HG03442 (cell line): ENCODE measurements at regions not wholly inside any gene's neighbourhood (a gene's known extent, or its start where the extent isn't known, plus 50 kb on each side); places are given as distances from the start of the nearest gene placed in this dataset.

Experiments
- ATAC-seq: cut with Tn5 transposase; IDR thresholded peaks from one replicate; pipeline ENCODE4 v1.9.1; 2021; ENCODE audit warnings: mild to moderate bottlenecking, moderate library complexity; ENCODE audit not compliant: unreplicated experiment

DNA sequence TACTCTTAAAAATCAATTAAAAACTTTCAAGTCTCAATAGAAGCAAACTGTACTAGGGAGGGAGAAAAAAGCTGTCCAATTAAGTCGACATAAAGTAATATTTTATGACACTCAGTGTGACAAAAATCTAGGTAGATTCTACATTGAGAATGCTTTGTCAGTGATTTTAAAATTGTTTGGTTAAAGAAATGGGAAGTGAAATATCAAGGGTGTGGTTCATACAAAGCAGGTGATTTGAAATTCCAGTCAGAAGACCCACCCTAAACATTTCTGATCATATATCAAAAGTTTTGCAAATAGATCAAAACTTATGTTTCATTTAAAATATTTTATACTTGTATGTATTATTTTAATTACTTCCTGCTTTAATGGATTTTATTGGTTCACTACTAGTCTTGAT, 338.9 kb upstream of the DCC start:
- no peak for ATAC-seq

DNA sequence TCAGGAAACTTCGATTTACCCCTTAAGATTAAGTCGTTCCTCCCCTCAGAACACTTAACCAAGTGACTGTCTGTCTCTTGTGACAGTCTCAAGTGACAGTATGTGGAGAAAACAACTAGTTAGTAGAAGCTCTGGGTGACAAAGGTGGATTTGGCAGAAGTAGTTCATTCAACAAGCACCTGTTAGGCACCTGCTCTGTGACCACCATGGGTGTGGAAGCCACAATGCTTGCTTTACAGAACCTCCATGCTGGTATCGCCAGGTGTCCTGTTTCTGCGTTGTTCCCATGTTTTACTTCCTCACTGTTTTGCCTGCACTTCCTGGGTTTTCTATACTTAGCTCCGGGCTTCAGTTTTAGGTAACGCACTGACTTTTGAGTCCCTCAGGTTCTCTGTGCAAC, 337.4 kb upstream of the DCC start:
- ATAC-seq, result no peak

DNA sequence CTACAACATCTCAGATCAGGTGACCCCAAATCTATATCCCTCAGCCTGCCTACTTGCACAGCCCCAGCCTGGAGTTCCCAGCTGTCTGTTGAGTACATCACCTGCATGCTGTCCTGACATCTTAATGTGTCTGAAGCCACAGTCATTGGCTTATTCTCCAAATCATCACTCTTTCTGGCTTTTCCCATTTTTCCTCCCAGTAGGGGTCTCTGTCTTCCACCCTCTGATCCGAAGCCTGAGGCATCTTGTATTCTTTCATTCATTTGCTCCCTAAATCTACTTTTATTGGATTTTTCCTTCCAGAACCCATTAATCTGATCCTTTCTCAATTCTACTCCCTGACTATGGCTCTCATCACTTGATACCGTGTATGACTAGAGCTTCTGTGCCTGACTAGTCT, 332.9 kb upstream of the DCC start:
- no peak for ATAC-seq

DNA sequence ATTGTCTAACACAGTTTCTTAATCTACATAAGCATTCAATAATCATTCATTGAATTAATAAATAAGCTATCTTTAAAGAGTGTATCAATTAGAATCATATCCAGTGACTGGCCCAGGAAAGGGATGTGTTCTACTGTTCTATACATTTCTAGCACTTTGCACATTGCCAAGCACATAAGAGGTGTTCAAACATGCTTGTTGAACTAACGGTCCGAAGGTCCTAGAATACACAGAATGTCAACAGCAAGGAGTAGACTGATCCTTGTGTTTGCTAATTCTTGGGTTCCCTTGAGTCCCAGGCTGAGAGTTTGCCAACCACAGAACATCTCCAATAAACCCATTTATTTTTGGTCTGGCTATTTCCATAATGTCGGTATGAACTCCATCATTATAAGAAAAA, 331.7 kb upstream of the DCC start:
- no peak for ATAC-seq

DNA sequence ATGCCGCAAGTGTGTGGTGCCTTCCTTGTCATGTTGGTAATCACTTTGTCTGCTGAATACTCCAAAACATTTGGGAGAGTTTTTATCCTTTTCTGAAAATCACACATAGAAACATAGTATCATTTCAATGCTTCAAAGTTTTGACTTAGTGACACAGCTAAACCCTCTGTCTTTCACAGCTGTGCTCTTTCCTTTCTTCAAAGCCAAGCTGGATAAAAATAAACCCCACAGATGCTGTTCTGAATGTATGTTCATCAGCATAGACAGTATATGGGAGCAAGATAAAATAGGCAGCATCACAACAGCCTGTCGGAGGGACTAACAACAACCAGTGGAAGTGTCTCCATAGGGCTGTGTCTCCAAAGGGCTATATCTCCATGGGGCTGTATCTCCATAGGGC, 331.3 kb upstream of the DCC start:
- no peak for ATAC-seq

DNA sequence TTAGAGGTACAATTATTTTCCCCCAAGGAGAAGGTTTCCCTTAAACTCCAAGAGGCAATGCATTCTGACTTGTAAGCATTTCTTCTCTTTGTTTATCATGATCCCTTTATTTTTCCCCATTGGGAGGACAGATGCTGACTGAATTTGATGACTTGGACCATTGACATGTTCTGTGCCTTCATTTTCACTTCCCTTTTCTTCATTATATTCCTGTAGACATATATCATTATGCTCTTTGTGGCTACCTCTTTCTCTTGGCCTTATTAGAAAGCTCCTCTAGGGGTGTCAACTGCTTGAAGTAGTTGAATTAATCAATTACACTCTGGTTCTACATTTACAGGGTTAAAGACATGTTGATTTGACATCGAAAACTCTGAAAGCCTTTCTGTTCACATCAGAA, 330.0 kb upstream of the DCC start:
- ATAC-seq, result no peak

DNA sequence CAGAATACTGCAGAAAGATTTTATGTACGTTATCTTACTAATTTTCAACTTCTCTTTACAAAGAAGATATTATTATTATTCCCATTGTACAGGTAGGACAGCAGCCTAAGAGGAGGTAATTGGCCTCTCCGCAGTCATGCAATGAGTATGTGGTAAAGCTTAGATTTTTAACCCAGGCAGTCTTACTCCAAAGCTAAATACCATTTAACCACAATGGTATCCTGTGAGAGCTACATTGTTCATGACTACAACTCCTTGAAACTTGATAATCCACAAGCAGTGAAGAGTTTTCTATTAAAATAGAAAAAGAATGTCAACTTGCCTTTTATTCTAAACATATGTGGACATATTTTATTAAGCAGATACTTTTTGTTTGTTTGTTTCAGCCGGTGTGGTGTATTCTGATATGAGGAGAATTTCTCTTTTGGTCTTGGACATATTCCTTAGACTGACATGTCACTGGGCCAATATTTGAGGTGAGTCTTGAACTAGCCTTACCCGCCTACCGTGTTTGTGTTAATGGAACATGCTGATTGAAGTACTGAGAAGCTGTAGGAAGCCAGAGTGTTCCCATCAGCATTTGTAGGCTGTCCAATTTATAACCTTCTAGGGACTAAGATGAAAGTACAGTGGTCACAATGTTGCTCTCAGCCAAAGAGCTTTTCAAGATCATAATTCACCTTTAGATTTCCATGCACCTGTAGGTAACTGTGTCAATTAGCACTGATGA, 293.9 kb upstream of the DCC start:
- ATAC-seq, result no peak

DNA sequence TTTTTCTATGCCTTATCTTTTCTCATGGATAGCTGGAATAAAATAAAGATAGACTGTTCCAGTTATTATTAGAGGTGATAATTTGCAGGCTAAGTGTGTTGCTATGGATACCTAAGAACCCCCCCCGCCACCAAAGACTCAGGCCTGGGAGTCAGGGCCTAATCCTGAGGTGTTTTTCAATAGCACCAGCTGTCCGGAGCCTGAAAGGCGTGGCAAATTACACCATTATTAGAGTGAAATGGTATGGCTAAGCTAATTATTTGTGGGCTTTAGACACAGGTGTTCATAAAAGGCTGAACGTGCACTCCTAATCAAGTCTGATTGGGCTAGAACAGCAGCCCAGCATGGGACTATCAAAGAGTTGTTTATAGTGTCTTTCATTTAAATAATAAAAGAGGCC, 293.2 kb upstream of the DCC start:
- ATAC-seq, result no peak

DNA sequence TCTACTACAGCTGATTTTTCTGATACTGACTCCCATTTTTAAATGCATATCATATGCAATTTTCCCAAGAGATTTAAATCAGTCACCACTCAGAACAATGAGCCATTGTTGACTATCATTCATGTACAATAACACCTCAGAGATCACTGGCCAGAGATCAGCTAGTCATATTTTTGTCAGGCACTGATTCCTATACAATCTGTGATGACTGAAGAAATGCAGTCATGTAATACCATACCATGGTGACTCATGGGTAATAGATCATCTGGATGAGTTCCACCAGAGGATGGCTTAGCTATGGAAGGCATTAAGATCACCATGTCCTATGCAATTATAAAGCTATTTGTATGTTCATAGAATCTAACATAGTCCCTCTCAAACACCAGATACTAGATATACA, 285.7 kb upstream of the DCC start:
- no peak for ATAC-seq

DNA sequence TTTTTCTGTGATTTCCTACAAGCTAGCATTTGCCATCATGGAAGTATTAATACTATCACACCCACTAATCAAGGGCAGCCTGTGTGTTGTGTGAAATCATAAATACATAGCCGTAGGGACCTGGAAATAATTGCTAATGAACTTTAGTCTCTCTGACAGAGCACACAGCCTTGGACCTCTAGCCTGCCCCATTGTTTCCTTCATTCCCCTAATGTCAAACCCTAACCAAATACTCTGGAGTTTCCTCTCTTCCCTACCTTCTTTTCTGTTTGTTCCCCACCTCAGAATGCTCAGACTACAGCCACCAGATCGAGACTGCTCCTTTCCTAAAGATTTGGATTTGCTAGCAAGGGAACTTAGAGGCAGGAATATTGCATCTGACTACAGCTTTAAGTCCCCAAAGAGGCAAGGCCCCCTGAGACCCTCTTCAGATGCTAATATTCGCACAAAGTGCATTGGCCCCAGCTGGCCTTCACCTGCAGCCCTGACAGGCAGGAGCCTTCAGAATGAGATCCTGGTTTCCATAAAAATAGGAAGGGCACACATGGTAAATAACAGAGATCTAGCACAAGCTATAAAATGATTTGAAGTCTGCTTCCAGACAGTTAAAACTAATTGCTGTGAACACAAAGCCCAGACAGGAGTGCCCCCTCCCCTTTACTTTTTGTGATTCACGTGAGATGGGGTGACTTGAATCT, 279.2 kb upstream of the DCC start:
- no peak for ATAC-seq

DNA sequence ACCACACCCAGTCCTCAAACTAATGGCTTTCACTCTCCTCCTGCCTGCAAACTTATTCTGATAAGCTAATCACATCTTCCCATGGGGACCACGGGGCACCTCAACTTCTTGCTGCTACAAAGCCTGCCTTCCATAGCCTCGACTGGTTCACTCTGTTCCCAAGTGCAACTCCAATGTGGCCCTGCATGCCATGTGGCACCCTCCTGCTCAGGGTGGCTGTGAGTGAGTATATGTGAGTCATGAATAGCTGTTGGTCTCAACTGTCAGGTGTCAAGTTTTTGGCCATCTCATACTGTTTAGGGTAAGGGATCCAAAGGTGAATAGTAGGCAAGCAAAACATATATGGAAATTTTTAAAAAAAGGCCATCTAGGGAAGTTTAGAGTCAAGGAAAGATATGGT, 276.1 kb upstream of the DCC start:
- ATAC-seq, result no peak

DNA sequence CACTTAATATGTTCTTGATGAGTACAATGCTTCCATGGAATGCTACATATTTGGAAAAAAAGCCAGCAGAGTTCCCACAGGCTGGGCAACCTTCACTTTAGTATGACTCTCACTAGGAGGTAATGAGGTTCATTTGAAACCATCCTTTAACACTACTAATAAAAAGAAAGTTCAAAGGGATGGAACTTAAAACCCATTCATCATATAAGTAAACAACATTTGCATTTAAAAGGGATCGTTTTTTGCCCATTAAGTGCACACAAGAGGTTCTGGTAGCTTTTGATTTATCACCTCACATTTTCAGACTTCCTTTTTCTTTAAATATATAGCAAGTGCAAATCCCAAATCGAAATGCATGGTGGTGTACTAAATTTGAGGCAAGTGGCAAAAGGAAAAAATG, 270.8 kb upstream of the DCC start:
- ATAC-seq, result no peak

DNA sequence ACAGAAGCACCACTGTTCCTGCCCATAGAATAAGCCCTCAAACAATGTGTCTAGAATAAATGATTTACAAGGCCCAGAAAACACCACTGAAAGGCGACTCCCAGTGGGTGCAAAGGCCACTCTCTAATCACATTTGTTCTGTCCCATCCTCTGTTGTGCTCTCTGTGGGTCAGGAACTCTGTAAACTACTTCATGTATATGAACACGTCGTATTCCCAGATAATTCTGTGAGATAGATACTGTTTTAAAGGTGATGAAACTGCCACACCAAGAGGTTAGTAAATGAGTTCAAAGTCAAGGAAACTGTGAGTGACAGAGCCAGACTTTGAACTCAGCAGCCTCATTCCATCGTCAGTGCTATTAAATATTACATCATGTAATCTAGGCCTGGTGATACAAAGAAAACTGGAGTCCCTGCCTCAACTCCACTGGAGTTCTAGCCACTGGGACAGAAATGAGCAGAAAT, 269.7 kb upstream of the DCC start:
- ATAC-seq, result no peak

DNA sequence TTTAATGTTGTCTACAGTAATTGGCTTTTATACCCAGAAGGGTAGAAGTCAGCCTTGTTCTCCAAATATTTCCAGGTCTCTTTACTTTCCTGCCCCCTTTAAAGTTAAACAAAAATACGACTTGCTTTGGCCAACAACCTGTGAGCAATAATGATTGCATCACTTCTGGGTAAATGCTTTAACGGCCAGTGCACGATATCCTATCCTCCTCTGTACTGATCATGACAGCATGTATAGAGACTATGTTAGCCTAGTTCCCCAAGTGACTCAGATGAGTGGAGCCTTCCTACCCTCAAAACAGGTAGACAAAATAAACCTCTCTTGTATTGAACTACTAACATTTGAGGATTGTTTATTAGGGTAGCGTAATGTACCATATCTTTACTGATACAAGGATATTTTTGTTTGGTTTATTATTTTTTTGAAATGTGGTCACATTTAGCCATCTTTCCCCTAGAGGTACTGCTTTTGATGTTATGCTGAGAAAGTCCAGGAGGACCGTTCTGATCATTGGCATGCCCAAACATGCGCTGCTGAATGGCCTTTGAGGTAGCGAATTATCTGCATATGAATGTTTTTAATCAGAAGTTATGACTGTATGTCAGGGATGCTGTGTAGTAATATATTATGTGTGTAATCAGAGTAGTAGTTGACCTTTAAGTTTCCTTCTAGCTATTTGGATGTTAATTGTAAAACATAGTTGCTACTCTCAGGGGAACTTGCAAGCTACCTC, 262.6 kb upstream of the DCC start:
- ATAC-seq, result no peak

DNA sequence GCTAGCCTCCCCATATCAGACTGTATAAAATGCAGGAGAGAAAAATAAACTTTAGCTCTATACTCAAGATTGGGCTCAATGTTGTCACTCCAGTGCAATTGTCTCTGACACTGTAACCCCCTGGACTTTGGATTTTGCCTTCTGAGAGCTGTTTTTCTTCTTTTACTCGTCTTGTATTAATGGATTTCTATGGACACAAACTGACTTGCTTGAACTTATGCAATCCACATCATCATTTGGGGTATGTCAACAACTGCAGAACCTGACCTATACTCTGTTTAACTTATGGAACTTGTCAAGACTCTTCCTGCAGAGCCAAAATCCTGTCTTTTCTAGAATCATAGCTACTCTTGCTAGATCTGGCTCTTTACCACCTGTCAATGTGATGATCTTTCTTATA, 257.8 kb upstream of the DCC start:
- no peak for ATAC-seq

DNA sequence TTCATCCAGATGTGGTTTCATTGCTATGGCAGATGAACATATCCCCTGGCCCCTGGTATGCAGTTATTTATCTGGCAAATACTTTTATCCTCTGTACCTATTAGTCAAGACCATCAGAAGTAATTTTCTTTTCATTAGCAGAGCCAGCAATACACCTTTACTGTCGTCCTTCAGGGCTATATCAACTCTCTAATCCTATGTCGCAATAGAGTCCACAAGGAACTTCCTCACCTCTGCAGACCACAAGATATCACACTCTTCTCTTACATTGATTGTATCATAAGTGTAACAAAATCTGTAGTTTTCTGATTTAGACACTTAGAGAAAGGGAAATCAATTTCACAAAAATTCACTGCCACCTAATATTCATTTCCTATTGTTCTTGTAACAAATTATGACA, 252.9 kb upstream of the DCC start:
- no peak for ATAC-seq

DNA sequence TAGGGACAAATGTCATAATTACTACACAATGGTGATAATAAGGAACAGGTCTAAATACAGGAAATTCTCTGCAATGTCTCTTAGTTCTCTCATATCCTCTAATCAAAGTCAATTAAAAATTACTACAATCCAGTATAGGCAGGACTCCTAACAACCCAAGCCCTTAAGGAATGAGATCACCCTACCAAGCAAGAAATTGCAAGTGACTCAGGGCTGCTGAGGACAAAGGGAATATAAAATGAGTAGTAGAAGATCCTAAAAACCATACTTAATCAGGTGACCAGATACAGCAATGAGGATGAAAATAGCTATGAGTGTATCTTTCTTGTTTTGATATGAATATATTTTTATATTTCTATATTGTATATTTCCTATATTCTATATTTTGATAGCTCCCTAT, 250.0 kb upstream of the DCC start:
- no peak for ATAC-seq

DNA sequence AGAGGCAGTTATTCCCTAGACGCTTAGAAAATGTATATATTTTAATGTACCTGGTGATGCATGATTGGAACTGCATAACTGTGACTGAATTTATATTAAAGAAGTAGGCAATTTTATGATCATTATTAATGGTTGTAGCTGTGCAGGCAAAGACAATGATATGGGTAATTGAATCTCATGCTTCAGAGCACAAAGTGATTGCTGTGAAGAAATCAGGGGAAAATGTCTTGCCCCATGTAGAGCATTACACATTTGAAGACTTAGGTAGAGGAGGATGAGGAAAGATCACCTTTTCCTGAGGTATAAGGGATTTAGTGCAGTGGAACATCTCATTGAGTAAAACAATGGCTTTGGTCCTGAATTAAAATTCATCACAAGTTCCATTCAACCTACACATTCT, 246.8 kb upstream of the DCC start:
- ATAC-seq, result no peak

DNA sequence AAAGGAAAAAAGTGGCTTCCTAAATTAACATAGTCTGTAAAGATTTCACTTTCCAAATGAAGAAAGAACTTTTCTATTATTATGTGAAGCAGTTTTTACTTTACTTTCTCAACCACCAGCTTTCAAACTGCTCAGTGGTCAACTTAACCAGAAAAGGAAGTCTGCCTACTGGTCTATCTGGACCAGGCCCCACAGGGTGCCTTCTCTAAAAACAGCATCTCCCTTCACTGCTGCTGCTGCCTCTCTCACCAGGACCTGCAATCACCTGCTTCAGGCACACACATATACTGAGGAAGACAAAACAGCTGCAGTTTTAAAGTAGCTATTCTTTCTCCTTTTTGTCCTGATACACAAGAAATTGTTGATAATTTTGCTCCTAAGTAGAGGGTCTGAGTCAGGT, 221.3 kb upstream of the DCC start:
- no peak for ATAC-seq

DNA sequence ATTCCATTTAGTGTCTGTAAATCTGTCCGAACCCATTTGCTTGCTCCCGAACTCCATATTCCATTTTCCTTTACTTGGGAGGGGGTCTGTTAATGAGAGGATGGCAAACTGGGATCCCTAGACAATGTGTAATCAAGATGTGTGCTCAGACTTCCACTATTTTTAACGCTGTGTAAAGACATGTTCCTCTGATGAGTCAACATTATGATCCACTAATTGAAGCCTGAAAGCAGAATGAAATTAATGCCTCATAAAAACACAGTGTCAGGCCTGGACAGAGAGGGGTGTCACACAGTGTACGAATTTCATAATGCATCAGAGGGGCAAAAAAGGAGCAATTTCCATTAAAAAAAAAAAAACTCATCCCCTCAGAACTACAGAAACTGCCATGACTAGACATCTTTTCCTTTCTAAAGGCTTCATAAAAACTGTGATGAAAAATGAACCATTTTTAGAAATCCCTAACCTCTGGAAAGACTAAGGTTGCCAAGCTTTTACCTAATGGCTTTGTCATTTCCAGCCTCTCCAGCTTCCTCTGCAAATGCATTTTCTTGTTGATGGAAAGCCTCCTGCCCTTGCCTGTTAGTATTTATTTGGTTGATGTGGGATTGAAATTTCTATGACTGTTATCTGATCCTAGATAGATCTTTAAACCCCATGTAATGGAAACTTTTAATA, 209.2 kb upstream of the DCC start:
- ATAC-seq, result no peak

DNA sequence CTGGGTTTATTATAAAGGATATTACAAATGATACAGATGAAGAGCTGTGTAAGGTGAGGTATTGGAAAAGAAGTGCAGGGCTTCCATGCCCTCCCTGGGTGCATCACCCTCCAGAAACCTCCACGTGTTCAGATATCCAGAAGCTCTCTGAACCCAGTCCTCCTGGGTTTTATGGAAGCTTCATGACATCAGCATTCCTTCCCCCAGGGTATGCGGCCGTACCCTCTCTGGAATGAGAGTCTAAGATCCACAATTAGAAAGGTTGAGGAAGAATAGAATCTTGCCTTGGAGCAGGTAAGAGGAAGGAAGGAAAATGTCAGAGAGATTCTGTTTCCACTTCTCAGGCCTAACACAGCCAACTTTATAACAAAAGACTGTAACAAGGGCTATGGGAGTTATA, 208.2 kb upstream of the DCC start:
- ATAC-seq, result no peak

DNA sequence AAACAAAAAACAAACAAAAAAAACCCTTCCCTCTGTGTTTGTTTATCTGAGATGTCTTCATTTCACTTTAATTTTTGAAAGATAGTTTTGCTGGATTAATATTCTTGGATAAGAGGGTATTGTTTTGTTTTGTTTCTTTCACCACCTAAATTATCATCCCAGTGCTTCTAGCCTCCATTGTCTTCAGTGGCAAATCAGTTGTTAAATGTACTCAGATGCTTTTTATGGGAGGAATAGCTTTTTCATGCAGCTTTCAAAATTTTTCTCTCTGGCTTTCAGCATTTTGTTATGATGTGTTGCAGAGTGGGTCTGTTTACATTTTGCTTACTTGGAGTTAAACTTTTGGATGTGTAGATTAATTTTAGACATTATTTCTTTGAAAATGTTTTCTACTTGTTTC, 203.5 kb upstream of the DCC start:
- ATAC-seq, result no peak
